ENCODE measurements at regions not wholly inside any gene's neighbourhood (a gene's known extent, or its start where the extent isn't known, plus 50 kb on each side); places are given as distances from the start of the nearest gene placed in this dataset.

DNA sequence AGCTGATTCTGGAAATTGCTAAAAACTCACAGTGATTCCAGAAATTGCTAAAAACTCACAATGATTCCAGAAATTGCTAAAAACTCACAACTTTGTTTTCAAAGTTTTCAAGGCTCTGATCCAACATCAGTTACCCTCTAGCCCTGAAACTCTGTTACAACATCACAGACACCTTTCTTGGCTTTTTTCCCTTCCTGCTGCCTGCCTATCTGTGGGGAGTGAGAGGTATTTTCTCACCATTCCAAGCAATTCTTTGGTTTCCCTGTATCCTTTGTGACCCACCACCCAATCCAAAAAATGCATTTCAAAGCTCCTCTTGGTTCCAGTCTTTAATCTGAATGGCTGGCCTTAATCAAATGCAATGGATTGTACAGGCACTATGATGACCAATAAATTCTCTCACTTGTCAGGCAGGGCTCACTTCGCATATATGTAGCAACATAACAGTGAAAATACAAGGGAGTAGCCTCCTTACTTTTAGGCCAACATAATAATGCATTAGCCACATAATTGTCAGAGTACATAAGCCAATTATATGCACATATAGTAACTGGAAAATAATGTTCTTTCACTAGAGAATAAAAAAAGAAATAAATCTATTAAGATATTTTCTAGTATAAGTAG is 1139.0 kb downstream of the ROBO2 start:
- no peaks in the 10 kb centered on the region for H3K27me3 ChIP-seq (ENCODE audit: insufficient read depth, low read length)
- H2BK12ac ChIP-seq (ENCODE audit: low read length) = no peak overlapping the region
- H3K4me3 ChIP-seq (ENCODE audit: low read depth, low read length) = no peak overlapping the region
- no peaks in the 10 kb centered on the region for H3K79me1 ChIP-seq (ENCODE audit: low read length)
- H3K4me2 ChIP-seq (ENCODE audit: low read length) = no peak overlapping the region
- H3K9ac ChIP-seq (ENCODE audit: low read length) = no peak overlapping the region
- no peak overlapping the region for H2BK120ac ChIP-seq (ENCODE audit: insufficient read depth, low read length, poor library complexity)
- no peaks in the 10 kb centered on the region for H3K79me2 ChIP-seq (ENCODE audit: control insufficient read depth, insufficient read depth, low read length, poor library complexity)
- H3K36me3 ChIP-seq (ENCODE audit: control insufficient read depth in 1 of 2, insufficient read depth in 2 of 2, low read length in 2 of 2) = no peaks in the 10 kb centered on the region
- no CpG with 5 or more reads among the region's 1 CpG for whole genome bisulfite sequencing (ENCODE audit: extremely low coverage, insufficient coverage, insufficient read length)
- H4K8ac ChIP-seq (ENCODE audit: low read depth, low read length) = no peak overlapping the region
- no peak overlapping the region for H3K14ac ChIP-seq (ENCODE audit: low read length)
- no peak overlapping the region for H3K18ac ChIP-seq (ENCODE audit: low read length)
- H3K4me1 ChIP-seq (ENCODE audit: control insufficient read depth in 1 of 2, insufficient read depth in 2 of 2, low read length in 2 of 2) = no peaks in the 10 kb centered on the region
- H3K27ac ChIP-seq (ENCODE audit: low read depth, low read length) = no peak overlapping the region
- no peak overlapping the region for H4K91ac ChIP-seq (ENCODE audit: low read depth, low read length)
- no peak overlapping the region for H3K4ac ChIP-seq (ENCODE audit: low read depth, low read length)
- no peak overlapping the region for H2BK5ac ChIP-seq (ENCODE audit: low read depth, low read length, poor library complexity)
- no peak overlapping the region for H3K23ac ChIP-seq (ENCODE audit: low read length)
- no peak overlapping the region for H4K12ac ChIP-seq (ENCODE audit: low read depth, low read length)
- no peak for DNase-seq
- no peaks in the 10 kb centered on the region for H3K9me3 ChIP-seq (ENCODE audit: insufficient read depth, low read depth, low read length)
- H2AFZ ChIP-seq (ENCODE audit: insufficient read depth, low read length, poor library complexity) = no peak overlapping the region
- H2AK5ac ChIP-seq (ENCODE audit: low read length) = no peak overlapping the region

- Histone ChIP-seq H3K23ac (ENCODE audit: low read length) (no peak overlapping the region), H2BK120ac (ENCODE audit: insufficient read depth, low read length, poor library complexity) (no peak overlapping the region), H3K18ac (ENCODE audit: low read length) (no peak overlapping the region), H4K8ac (ENCODE audit: low read depth, low read length) (no peak overlapping the region), H3K27ac (ENCODE audit: low read depth, low read length) (no peak overlapping the region), H3K9me3 (ENCODE audit: insufficient read depth, low read depth, low read length) (no peaks in the 10 kb centered on the region), H3K36me3 (ENCODE audit: control insufficient read depth in 1 of 2, insufficient read depth in 2 of 2, low read length in 2 of 2) (no peaks in the 10 kb centered on the region), H3K79me2 (ENCODE audit: control insufficient read depth, insufficient read depth, low read length, poor library complexity) (no peaks in the 10 kb centered on the region), H3K14ac (ENCODE audit: low read length) (no peak overlapping the region), H3K27me3 (ENCODE audit: insufficient read depth, low read length) (no peaks in the 10 kb centered on the region), H4K12ac (ENCODE audit: low read depth, low read length) (no peak overlapping the region), H2BK5ac (ENCODE audit: low read depth, low read length, poor library complexity) (no peak overlapping the region), H3K79me1 (ENCODE audit: low read length) (peaks cover 1% of the 10 kb centered on the region), H2AK5ac (ENCODE audit: low read length) (no peak overlapping the region), H3K4me3 (ENCODE audit: low read depth, low read length) (no peak overlapping the region), H4K91ac (ENCODE audit: low read depth, low read length) (no peak overlapping the region), H2AFZ (ENCODE audit: insufficient read depth, low read length, poor library complexity) (no peak overlapping the region), H2BK12ac (ENCODE audit: low read length) (no peak overlapping the region), H3K4me2 (ENCODE audit: low read length) (no peak overlapping the region), H3K9ac (ENCODE audit: low read length) (no peak overlapping the region), H3K4ac (ENCODE audit: low read depth, low read length) (no peak overlapping the region), H3K4me1 (ENCODE audit: control insufficient read depth in 1 of 2, insufficient read depth in 2 of 2, low read length in 2 of 2) (no peaks in the 10 kb centered on the region)
- WGBS (ENCODE audit: extremely low coverage, insufficient coverage, insufficient read length) = no CpG with 5 or more reads among the region's 7 CpGs
- DNase-seq = no peak
Observed at GRCh38 chr3:78183906-78184599, 1144.2 kb downstream of the ROBO2 start.

GRCh38 chr3:78186404-78186803 is 1146.5 kb downstream of the ROBO2 start:
- Histone ChIP-seq H3K27ac (ENCODE audit: low read depth, low read length) (no peak overlapping the region), H3K14ac (ENCODE audit: low read length) (no peak overlapping the region), H2BK120ac (ENCODE audit: insufficient read depth, low read length, poor library complexity) (no peak overlapping the region), H4K8ac (ENCODE audit: low read depth, low read length) (no peak overlapping the region), H2BK12ac (ENCODE audit: low read length) (no peak overlapping the region), H4K12ac (ENCODE audit: low read depth, low read length) (no peak overlapping the region), H3K4me3 (ENCODE audit: low read depth, low read length) (no peak overlapping the region), H3K36me3 (ENCODE audit: control insufficient read depth in 1 of 2, insufficient read depth in 2 of 2, low read length in 2 of 2) (no peaks in the 10 kb centered on the region), H4K91ac (ENCODE audit: low read depth, low read length) (no peak overlapping the region), H3K9me3 (ENCODE audit: insufficient read depth, low read depth, low read length) (no peaks in the 10 kb centered on the region), H3K27me3 (ENCODE audit: insufficient read depth, low read length) (no peaks in the 10 kb centered on the region), H3K79me2 (ENCODE audit: control insufficient read depth, insufficient read depth, low read length, poor library complexity) (no peaks in the 10 kb centered on the region), H2AFZ (ENCODE audit: insufficient read depth, low read length, poor library complexity) (no peak overlapping the region), H3K23ac (ENCODE audit: low read length) (no peak overlapping the region), H2BK5ac (ENCODE audit: low read depth, low read length, poor library complexity) (no peak overlapping the region), H3K4ac (ENCODE audit: low read depth, low read length) (no peak overlapping the region), H3K79me1 (ENCODE audit: low read length) (peaks cover 1% of the 10 kb centered on the region), H2AK5ac (ENCODE audit: low read length) (no peak overlapping the region), H3K4me2 (ENCODE audit: low read length) (no peak overlapping the region), H3K9ac (ENCODE audit: low read length) (no peak overlapping the region), H3K18ac (ENCODE audit: low read length) (no peak overlapping the region), H3K4me1 (ENCODE audit: control insufficient read depth in 1 of 2, insufficient read depth in 2 of 2, low read length in 2 of 2) (no peaks in the 10 kb centered on the region)
- no peak for DNase-seq
- no CpG with 5 or more reads among the region's 1 CpG for WGBS (ENCODE audit: extremely low coverage, insufficient coverage, insufficient read length)

DNA sequence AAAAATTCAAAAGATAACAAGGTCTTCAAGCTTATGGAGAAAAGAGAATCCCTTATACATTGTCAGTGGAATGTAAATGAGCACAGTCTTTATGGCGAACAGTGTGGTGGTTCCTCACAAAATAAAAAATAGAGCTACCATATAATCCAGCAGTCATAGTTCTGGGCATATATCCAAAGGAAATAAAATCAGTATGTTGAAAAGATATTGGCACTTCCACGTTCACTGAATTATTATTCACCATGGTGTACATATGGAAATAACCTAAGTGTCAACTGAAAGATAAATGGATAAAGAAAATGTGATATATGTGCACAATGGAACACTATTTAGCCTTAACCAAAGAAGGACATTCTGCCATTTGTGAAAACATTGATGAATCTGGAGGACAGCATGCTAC is 1161.2 kb downstream of the ROBO2 start:
- no peak overlapping the region for H2BK12ac ChIP-seq (ENCODE audit: low read length)
- no peak overlapping the region for H3K4me3 ChIP-seq (ENCODE audit: low read depth, low read length)
- H3K18ac ChIP-seq (ENCODE audit: low read length) = no peak overlapping the region
- no peaks in the 10 kb centered on the region for H3K4me1 ChIP-seq (ENCODE audit: control insufficient read depth in 1 of 2, insufficient read depth in 2 of 2, low read length in 2 of 2)
- no peak overlapping the region for H3K4ac ChIP-seq (ENCODE audit: low read depth, low read length)
- H2AK5ac ChIP-seq (ENCODE audit: low read length) = no peak overlapping the region
- no peak overlapping the region for H4K91ac ChIP-seq (ENCODE audit: low read depth, low read length)
- H3K9me3 ChIP-seq (ENCODE audit: insufficient read depth, low read depth, low read length) = no peaks in the 10 kb centered on the region
- H3K4me2 ChIP-seq (ENCODE audit: low read length) = no peak overlapping the region
- no peaks in the 10 kb centered on the region for H3K79me1 ChIP-seq (ENCODE audit: low read length)
- H2BK5ac ChIP-seq (ENCODE audit: low read depth, low read length, poor library complexity) = no peak overlapping the region
- DNase-seq = no peak
- H3K9ac ChIP-seq (ENCODE audit: low read length) = no peak overlapping the region
- H3K23ac ChIP-seq (ENCODE audit: low read length) = no peak overlapping the region
- H2BK120ac ChIP-seq (ENCODE audit: insufficient read depth, low read length, poor library complexity) = no peak overlapping the region
- no CpG with 5 or more reads among the region's 2 CpGs for WGBS (ENCODE audit: extremely low coverage, insufficient coverage, insufficient read length)
- no peak overlapping the region for H2AFZ ChIP-seq (ENCODE audit: insufficient read depth, low read length, poor library complexity)
- H3K27me3 ChIP-seq (ENCODE audit: insufficient read depth, low read length) = no peaks in the 10 kb centered on the region
- H3K27ac ChIP-seq (ENCODE audit: low read depth, low read length) = no peak overlapping the region
- no peaks in the 10 kb centered on the region for H3K36me3 ChIP-seq (ENCODE audit: control insufficient read depth in 1 of 2, insufficient read depth in 2 of 2, low read length in 2 of 2)
- H4K8ac ChIP-seq (ENCODE audit: low read depth, low read length) = no peak overlapping the region
- H4K12ac ChIP-seq (ENCODE audit: low read depth, low read length) = no peak overlapping the region
- no peak overlapping the region for H3K14ac ChIP-seq (ENCODE audit: low read length)
- H3K79me2 ChIP-seq (ENCODE audit: control insufficient read depth, insufficient read depth, low read length, poor library complexity) = no peaks in the 10 kb centered on the region
